ENCODE measurements at regions not wholly inside any gene's neighbourhood (a gene's known extent, or its start where the extent isn't known, plus 50 kb on each side); places are given as distances from the start of the nearest gene placed in this dataset.
A peak's percentile ranks its signal among the peaks of the same experiment; 100 is the strongest.
"Not testable (repeated sequence)": the region's sequence is repeated elsewhere in the genome, so short reads cannot be mapped to it uniquely, and the experiment has no call there.

- DNase-seq (ENCODE audit: low read depth in 2 of 2) = not testable (repeated sequence)
Observed at GRCh38 chr12:116327992-116328391, 50.5 kb upstream of the MED13L start.

- no peak for DNase-seq (ENCODE audit: low read depth in 2 of 2)
Observed at GRCh38 chr12:116331876-116332275, 54.4 kb upstream of the MED13L start.

GRCh38 chr12:116332705-116333380 lies 55.4 kb upstream of the MED13L start:
- no peak for DNase-seq (ENCODE audit: low read depth in 2 of 2)

- DNase-seq (ENCODE audit: low read depth in 2 of 2) = no peak
Observed at GRCh38 chr12:116333402-116333801, 55.9 kb upstream of the MED13L start.

- DNase-seq (ENCODE audit: low read depth in 2 of 2) = no peak
Observed at GRCh38 chr12:116336542-116337065, 59.1 kb upstream of the MED13L start.

- DNase-seq (ENCODE audit: low read depth in 2 of 2) = no peak
Observed at GRCh38 chr12:116337312-116337711, 59.8 kb upstream of the MED13L start.

- DNase-seq (ENCODE audit: low read depth in 2 of 2) = no peak
Observed at GRCh38 chr12:116338064-116338846, 60.8 kb upstream of the MED13L start.

GRCh38 chr12:116339062-116339461 lies 61.6 kb upstream of the MED13L start:
- no peak for DNase-seq (ENCODE audit: low read depth in 2 of 2)

GRCh38 chr12:116339800-116340371 lies 62.4 kb upstream of the MED13L start:
- DNase-seq (ENCODE audit: low read depth in 2 of 2) = no peak

- no peak for DNase-seq (ENCODE audit: low read depth in 2 of 2)
Observed at GRCh38 chr12:116343331-116343884, 65.9 kb upstream of the MED13L start.

- DNase-seq (ENCODE audit: low read depth in 2 of 2) = no peak
Observed at GRCh38 chr12:116346222-116346621, 68.7 kb upstream of the MED13L start.

- no peak for DNase-seq (ENCODE audit: low read depth in 2 of 2)
Observed at GRCh38 chr12:116346741-116347140, 69.2 kb upstream of the MED13L start.

GRCh38 chr12:116347265-116347664 lies 69.8 kb upstream of the MED13L start:
- no peak for DNase-seq (ENCODE audit: low read depth in 2 of 2)

GRCh38 chr12:116352315-116352835 lies 74.9 kb upstream of the MED13L start:
- no peak for DNase-seq (ENCODE audit: low read depth in 2 of 2)

- no peak for DNase-seq (ENCODE audit: low read depth in 2 of 2)
Observed at GRCh38 chr12:116353958-116354357, 76.5 kb upstream of the MED13L start.

- DNase-seq (ENCODE audit: low read depth in 2 of 2) = no peak
Observed at GRCh38 chr12:116354534-116354933, 77.0 kb upstream of the MED13L start.

GRCh38 chr12:116354950-116355783 lies 77.7 kb upstream of the MED13L start:
- DNase-seq (ENCODE audit: low read depth in 2 of 2) = no peak

GRCh38 chr12:116358536-116358892 lies 81.0 kb upstream of the MED13L start:
- no peak for DNase-seq (ENCODE audit: low read depth in 2 of 2)

- peak; percentile 13 to 21 for DNase-seq (ENCODE audit: low read depth in 2 of 2)
Observed at GRCh38 chr12:116358893-116359761, 81.6 kb upstream of the MED13L start.
